NCI-H2081 treated with DMSO at 0.1 percent for 48 hours (cell line): ENCODE measurements at regions not wholly inside any gene's neighbourhood (a gene's known extent, or its start where the extent isn't known, plus 50 kb on each side); places are given as distances from the start of the nearest gene placed in this dataset.

Experiments used
- DNase-seq: peaks from one replicate; lab custom pipeline; 2025; lab: John Stamatoyannopoulos, UW

DNA sequence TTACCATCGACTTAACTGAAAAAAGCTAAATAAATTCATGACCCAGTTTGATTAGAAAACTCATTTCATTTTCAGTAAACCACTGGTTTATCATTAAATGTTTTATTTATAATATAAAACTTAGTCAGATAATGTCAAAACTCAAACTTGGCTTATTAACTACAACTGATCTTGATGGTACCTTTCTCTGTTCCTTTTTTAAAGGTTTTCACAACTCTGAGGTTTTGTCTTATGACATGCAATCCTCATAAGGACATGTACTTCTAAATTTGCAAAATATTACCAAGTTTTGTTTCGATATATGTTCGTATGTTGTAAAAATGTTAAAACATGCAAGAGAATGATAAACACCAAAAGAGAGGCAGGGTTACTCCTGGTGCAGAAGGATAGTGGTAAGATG, 82.5 kb upstream of the PDE10A start:
- DNase-seq, result no peak

DNA sequence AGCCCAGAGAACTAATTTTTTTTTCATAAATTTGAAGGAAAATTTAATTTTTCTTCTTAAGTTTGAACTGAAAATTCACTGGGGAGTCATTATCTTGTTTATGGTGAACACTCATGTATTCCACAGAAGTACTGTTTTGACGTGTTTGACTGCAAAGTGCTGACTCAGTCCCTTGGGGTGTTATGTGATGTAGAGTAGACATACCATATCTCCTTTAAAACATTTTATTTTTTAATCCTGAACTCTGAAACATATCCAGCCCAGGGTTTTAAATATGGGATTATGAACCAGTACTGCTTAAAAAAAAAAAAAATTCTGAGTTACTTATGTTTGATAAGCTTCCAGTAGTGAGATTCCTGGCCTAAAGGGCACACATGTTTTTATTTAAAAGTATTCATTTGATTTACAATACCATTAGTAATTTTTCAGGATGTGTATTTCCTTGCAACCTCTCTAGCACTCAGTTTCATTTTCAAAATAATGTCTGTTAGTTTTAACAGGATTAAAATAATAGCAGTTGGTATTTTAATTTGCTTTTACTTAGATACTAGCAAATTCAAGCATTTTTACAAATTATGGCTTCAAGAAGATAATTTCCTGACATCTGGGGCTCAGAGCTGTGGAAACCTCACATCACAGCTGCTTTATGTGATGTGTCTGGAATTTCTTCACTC, 81.7 kb upstream of the PDE10A start:
- DNase-seq, result no peak

GRCh38 chr6:165743366-165743898, 80.4 kb upstream of the PDE10A start:
- DNase-seq, result no peak

- no peak for DNase-seq
Observed at GRCh38 chr6:165742047-165742446, 79.0 kb upstream of the PDE10A start.

- DNase-seq, result no peak
Observed at GRCh38 chr6:165737396-165737795, 74.4 kb upstream of the PDE10A start.

GRCh38 chr6:165735065-165735464, 72.0 kb upstream of the PDE10A start:
- DNase-seq, result no peak

DNA sequence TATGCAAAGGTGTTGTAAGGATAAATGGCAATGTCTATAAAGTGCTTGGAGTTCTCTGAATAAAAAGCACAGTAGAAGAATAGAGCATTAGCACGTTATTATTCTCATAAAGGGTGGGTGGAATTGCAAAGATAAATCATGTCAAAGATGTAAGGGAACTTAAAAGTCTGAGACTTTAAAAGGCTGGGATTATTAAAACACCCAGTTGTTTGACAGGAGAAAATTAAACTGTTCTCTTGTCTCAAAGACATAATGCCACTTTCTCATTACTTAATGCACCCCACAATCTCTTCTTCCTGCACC, 70.4 kb upstream of the PDE10A start:
- no peak for DNase-seq

GRCh38 chr6:165732696-165733488, 69.9 kb upstream of the PDE10A start:
- no peak for DNase-seq

DNA sequence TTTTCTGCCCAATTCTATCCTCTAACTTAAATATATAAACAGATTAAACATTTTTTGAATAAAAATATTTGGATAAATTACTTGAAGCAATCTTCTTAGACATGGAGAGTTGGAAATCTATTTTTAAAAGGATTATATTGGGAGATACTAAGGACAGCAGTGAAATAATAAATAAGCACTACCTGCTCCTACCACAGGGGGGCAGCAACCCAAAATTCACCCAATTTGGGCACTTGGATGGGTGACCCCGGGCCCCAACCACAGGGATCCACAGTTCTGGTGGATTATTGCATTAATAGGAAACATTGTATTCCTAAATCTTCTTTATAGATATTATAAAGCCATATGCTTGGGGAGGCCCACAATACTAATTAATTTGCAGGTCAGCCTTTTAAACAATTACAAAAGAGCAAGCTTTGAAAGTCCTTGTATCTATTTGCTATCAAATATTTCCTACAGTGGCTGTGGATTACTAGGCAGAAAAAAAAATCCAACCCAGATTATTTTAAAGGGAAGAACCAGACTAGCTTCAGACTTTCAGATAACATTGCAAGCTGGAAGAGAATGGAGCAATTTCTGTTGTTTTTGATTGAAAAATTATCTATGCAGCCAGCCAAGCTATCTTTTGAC, 66.4 kb upstream of the PDE10A start:
- DNase-seq, result no peak

DNA sequence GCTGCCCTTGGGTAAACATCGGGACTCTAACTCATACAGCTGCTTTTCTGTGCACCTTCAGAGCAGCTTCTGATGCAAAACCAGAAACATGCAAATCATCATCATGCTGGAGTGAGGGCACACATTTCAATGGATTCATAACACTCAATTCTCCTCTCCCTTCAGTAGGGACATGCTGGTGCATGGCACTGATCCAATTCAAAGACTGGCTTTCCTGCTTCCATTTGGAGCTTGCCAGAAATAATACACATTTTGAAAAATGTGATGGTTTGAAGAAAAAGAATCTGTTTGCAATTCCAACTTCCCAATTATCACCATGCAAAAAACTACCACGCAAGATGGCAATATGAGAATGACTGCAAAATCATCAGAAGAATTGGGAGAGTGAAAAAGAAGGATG, 65.2 kb upstream of the PDE10A start:
- DNase-seq, result no peak

DNA sequence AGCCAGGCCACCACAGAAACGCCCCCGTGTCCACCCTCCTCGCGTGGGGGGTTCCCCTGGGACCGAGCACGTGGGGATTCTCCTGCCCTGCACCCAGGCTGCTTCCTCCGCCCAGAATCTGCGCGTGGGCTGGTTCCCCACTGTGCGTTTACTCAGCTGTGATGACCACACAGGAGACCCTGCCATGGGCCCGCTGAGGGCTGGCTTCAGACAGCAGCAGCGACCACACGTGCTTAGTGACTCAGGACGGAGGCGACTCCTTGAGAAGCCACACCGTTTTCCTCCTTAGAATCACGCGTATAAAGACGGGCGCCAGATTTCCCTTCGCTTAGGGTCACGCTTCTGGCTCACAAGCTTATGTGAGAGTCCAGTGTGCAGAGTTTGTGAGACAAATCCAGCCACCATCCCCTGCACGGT, 63.9 kb upstream of the PDE10A start:
- DNase-seq, result no peak

- no peak for DNase-seq
Observed at GRCh38 chr6:165726290-165726875, 63.3 kb upstream of the PDE10A start.

GRCh38 chr6:165725201-165725600, 62.2 kb upstream of the PDE10A start:
- no peak for DNase-seq

GRCh38 chr6:165723326-165723725, 60.3 kb upstream of the PDE10A start:
- DNase-seq, result no peak

DNA sequence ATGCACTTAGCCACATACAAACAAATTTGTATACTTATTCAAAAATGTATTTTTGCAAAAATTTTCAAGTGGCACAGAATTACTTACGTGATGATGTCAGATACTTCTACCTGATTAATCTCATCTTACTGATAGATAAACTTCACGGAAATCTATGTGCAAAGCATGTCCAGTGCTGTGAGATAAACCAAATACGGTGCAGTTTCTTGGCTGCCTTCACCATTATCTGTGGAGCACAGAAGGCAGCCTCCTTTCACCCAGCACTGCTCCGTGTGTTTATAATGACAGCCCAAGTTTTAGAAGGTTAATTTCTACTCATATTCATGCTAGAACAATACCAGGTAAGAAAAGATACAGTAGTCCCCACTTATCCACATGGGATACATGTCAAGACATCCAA, 59.0 kb upstream of the PDE10A start:
- DNase-seq, result no peak

DNA sequence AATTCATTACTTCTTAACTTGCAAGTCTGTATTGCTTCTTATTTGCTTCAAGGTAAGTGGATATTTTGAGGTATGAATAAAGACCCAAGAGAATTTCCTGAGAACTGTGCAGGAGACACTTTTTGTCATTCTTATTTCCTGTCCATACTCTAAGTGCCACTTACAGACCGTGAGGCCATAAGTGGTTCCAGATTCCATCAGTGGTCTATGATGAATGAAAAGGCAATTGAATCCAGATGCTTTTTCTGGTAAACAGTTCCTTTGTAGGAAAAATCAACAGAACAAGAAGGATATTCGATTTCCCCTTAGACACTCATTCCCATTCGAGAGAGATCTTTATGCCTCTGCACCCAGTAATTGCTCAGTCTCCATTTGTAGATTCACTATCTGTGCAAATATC, 58.3 kb upstream of the PDE10A start:
- DNase-seq, result no peak

GRCh38 chr6:165718491-165718891, 55.5 kb upstream of the PDE10A start:
- DNase-seq, result no peak

- no peak for DNase-seq
Observed at GRCh38 chr6:165717732-165718465, 54.9 kb upstream of the PDE10A start.

DNA sequence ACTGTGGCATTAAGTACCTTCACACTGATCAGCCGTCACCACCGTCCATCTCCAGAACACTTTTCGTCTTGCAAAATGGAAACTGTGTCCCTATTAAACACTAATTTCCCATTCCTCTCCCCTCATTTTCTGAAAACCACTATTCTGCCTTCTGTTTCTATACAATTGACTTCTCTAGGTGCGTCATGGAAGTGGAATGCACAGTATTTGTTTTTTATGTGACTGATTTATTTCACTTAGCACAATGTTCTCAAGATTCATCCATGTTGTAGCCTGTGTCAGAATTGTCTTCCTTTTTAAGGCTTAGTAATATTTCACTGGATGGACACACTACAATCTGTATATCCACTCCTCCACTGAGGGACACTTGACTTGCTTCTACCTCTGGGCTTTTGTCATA, 53.8 kb upstream of the PDE10A start:
- no peak for DNase-seq

GRCh38 chr6:165715428-165715827, 52.4 kb upstream of the PDE10A start:
- no peak for DNase-seq

DNA sequence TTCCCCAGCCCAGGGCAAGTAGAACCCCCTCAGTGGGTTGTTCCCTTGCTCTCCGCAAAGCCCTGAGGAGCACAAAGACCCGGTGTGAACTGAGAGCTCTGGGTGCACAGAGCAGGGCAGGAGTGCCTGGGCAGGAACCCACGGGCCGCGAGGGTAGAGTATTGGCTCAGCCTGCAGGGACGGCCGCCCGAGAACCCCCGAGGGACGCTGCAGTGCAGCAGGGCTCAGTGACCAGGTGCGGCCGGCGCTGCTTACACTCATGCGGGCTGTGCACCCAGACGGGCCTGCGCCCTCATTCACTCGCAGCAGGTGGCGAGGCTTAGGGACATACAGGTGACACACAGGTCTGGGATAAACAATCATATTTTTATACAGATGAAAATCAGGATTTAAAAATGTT, 51.9 kb upstream of the PDE10A start:
- no peak for DNase-seq

GRCh38 chr6:165713845-165714466, 50.9 kb upstream of the PDE10A start:
- no peak for DNase-seq
